Liver (tissue), 3 donors: ENCODE measurements at regions not wholly inside any gene's neighbourhood (a gene's known extent, or its start where the extent isn't known, plus 50 kb on each side); places are given as distances from the start of the nearest gene placed in this dataset.

ENCODE experiments used
- EGR1 ChIP-seq, 2 donors: IDR thresholded peaks; 2 replicates each; pipeline ENCODE4 v1.6.1; 2016 to 2018; ENCODE audit warnings: antibody characterized with exemption in 2 of 2, low read depth in 2 of 2
- FOXA1 ChIP-seq: IDR thresholded peaks from 2 replicates; pipeline ENCODE4 v1.6.1; 2016; ENCODE audit warnings: antibody characterized with exemption
- GABPA ChIP-seq, 2 donors: IDR thresholded peaks in 1 of 2; conservative IDR thresholded peaks in 1 of 2; 2 replicates each; pipeline ENCODE4 v1.6.1; 2016; ENCODE audit warnings: antibody characterized with exemption in 2 of 2, mild to moderate bottlenecking in 1 of 2, moderate library complexity in 1 of 2
- JUND ChIP-seq, 2 donors: IDR thresholded peaks; 2 replicates each; pipeline ENCODE4 v1.6.1; 2016; ENCODE audit warnings: antibody characterized with exemption in 2 of 2
- RAD21 ChIP-seq, 2 donors: IDR thresholded peaks; 2 replicates each; pipeline ENCODE4 v1.6.1; 2016; ENCODE audit warnings: antibody characterized with exemption in 2 of 2, mild to moderate bottlenecking in 2 of 2
- SP1 ChIP-seq: IDR thresholded peaks from 2 replicates; pipeline ENCODE4 v1.6.1; 2018; ENCODE audit warnings: antibody characterized with exemption, mild to moderate bottlenecking
- TAF1 ChIP-seq: conservative IDR thresholded peaks from 2 replicates; pipeline ENCODE4 v1.6.1; 2016; ENCODE audit warnings: antibody characterized with exemption, mild to moderate bottlenecking
- TF ChIP-seq, protein P1 (sequence below): fragments of 150-350 bp; IDR thresholded peaks from 2 replicates; pipeline ENCODE4 v1.5.1; 2017; ENCODE audit warnings: improper control_type of control experiment, low read depth, low read length; ENCODE audit not compliant: missing input control
- TF ChIP-seq, protein P2 (sequence below): IDR thresholded peaks from 2 replicates; pipeline ENCODE4 v1.6.1; 2016; ENCODE audit warnings: antibody characterized with exemption
- TF ChIP-seq, protein P3 (sequence below): IDR thresholded peaks from 2 replicates; pipeline ENCODE4 v1.6.1; 2016; ENCODE audit warnings: antibody characterized with exemption, mild to moderate bottlenecking
- TF ChIP-seq, protein P4 (sequence below): IDR thresholded peaks from 2 replicates; pipeline ENCODE4 v1.6.1; 2016; ENCODE audit warnings: antibody characterized with exemption
- donor health status: healthy.
- donor health status: healthy.

DNA sequence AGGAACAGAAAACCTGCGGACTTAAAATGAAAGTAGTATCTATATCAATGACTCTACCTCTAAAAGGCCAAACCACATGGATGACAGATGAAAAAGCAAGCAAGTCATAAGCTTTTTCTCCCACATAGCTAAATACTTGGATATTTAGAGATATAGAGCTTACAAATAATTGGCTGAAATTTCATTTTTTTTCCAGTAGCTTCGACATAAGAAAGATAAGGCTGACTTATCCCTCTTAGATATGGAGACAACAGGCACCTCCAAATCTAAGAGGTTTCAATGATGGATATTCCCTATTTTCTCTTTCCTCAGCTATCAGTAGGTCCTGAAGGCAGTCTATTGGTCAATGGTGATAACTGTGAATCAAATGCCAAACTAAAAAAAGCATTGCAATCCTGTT is 460.3 kb downstream of the MEIS1 start:
- TF ChIP-seq SP1 (no peak), EGR1 (IDR thresholded peaks at IDR 0.05; ENCODE audit: low read depth in 2 of 2) (no peak), FOXA1 (no peak), TAF1 (no peak), JUND (IDR thresholded peaks at IDR 0.05) (no peak), GABPA (IDR thresholded peaks at IDR 0.05 in 1 of 2, conservative IDR thresholded peaks at IDR 0.05 in 1 of 2) (no peak), RAD21 (IDR thresholded peaks at IDR 0.05) (no peak)
- TF ChIP-seq, protein P1, sequence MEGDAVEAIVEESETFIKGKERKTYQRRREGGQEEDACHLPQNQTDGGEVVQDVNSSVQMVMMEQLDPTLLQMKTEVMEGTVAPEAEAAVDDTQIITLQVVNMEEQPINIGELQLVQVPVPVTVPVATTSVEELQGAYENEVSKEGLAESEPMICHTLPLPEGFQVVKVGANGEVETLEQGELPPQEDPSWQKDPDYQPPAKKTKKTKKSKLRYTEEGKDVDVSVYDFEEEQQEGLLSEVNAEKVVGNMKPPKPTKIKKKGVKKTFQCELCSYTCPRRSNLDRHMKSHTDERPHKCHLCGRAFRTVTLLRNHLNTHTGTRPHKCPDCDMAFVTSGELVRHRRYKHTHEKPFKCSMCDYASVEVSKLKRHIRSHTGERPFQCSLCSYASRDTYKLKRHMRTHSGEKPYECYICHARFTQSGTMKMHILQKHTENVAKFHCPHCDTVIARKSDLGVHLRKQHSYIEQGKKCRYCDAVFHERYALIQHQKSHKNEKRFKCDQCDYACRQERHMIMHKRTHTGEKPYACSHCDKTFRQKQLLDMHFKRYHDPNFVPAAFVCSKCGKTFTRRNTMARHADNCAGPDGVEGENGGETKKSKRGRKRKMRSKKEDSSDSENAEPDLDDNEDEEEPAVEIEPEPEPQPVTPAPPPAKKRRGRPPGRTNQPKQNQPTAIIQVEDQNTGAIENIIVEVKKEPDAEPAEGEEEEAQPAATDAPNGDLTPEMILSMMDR: no peak
- TF ChIP-seq, protein P2, sequence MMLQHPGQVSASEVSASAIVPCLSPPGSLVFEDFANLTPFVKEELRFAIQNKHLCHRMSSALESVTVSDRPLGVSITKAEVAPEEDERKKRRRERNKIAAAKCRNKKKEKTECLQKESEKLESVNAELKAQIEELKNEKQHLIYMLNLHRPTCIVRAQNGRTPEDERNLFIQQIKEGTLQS: no peak
- TF ChIP-seq, protein P3, sequence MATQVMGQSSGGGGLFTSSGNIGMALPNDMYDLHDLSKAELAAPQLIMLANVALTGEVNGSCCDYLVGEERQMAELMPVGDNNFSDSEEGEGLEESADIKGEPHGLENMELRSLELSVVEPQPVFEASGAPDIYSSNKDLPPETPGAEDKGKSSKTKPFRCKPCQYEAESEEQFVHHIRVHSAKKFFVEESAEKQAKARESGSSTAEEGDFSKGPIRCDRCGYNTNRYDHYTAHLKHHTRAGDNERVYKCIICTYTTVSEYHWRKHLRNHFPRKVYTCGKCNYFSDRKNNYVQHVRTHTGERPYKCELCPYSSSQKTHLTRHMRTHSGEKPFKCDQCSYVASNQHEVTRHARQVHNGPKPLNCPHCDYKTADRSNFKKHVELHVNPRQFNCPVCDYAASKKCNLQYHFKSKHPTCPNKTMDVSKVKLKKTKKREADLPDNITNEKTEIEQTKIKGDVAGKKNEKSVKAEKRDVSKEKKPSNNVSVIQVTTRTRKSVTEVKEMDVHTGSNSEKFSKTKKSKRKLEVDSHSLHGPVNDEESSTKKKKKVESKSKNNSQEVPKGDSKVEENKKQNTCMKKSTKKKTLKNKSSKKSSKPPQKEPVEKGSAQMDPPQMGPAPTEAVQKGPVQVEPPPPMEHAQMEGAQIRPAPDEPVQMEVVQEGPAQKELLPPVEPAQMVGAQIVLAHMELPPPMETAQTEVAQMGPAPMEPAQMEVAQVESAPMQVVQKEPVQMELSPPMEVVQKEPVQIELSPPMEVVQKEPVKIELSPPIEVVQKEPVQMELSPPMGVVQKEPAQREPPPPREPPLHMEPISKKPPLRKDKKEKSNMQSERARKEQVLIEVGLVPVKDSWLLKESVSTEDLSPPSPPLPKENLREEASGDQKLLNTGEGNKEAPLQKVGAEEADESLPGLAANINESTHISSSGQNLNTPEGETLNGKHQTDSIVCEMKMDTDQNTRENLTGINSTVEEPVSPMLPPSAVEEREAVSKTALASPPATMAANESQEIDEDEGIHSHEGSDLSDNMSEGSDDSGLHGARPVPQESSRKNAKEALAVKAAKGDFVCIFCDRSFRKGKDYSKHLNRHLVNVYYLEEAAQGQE: no peak
- TF ChIP-seq, protein P4, sequence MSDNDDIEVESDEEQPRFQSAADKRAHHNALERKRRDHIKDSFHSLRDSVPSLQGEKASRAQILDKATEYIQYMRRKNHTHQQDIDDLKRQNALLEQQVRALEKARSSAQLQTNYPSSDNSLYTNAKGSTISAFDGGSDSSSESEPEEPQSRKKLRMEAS: no peak
